ENCODE measurements at regions not wholly inside any gene's neighbourhood (a gene's known extent, or its start where the extent isn't known, plus 50 kb on each side); places are given as distances from the start of the nearest gene placed in this dataset.
A peak's percentile ranks its signal among the peaks of the same experiment; 100 is the strongest.
"Not testable (repeated sequence)": the region's sequence is repeated elsewhere in the genome, so short reads cannot be mapped to it uniquely, and the experiment has no call there.

- no peak for DNase-seq (ENCODE audit: low spot score)
Observed at GRCh38 chr12:86959766-86960458, 703.7 kb upstream of the MGAT4C start.

DNA sequence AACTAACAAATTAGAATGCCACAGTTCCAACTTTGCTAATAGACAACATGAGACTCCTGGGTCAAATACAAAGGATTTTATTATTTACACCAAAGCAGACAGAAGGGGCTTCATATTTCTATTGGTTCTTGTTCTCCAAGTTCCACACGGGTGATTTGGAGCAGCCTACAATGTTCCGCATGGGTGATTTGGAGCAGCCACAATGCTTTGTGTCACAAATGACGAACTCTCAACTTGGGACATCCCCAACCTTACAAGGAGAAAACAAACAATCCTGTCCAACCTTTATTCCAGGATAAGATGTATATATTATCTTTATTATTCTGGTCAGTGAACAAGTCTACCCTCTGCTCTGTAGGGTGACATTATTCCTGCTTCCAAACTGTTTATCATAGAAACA, 694.3 kb upstream of the MGAT4C start:
- DNase-seq (ENCODE audit: low spot score), result no peak

GRCh38 chr12:86950043-86950442, 693.9 kb upstream of the MGAT4C start:
- no peak for DNase-seq (ENCODE audit: low spot score)

DNA sequence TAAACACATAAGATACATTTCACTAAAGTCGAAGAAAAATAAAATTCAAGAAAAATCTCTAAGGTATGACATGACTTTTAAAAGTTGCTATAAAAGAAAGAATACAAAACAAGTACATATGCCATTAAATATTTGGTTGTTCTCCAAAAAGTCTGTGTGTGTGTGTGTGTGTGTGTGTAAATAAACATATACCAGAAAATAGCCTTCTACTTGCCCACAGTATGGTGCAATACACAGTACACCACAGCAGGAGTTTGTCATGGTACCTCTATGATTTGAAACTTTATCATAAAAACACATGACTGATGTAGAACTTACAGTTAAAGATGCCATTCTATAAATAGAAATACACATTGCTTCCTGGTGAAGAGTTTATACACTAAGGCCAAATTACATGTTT, 692.7 kb upstream of the MGAT4C start:
- no peak for DNase-seq (ENCODE audit: low spot score)

- DNase-seq (ENCODE audit: low spot score), result no peak
Observed at GRCh38 chr12:86945685-86946196, 689.5 kb upstream of the MGAT4C start.

DNA sequence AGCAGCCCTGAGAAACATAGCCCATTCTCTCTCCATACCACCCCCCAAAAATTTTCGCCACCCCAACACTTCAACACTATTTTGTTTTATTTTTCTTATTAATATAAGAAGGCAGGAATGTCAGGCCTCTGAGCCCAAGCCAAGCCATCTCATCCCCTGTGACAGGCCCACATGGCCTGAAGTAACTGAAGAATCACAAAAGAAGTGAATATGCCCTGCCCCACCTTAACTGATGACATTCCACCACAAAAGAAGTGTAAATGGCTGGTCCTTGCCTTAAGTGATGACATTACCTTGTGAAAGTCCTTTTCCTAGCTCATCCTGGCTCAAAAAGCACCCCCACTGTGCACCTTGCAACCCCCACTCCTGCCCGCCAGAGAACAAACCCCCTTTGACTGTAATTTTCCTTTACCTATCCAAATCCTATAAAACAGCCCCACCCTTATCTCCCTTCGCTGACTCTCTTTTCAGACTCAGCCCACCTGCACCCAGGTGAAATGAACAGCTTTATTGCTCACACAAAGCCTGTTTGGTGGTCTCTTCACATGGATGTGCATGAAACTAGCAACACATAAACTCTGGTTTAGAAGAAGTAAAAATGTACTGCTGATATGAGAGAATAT, 688.1 kb upstream of the MGAT4C start:
- not testable (repeated sequence) for DNase-seq (ENCODE audit: low spot score)

DNA sequence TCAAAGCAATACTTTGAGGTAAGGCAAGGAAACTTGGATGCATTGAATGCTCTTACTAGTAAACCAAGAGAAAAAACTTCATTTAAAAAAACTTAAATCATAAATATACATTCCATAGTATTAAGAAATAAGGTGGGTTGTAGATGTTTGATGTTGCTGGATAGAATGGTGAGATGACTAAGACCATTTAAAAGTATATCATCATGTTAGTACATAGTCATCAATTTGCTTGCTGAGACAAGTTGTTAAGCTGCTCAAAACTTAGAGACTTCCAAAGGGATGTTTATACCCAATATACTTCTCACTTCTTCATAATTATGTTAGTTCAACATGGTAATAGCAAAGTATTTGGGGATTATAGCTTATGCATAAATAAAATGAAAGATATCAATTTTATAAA, 675.5 kb upstream of the MGAT4C start:
- no peak for DNase-seq (ENCODE audit: low spot score)

DNA sequence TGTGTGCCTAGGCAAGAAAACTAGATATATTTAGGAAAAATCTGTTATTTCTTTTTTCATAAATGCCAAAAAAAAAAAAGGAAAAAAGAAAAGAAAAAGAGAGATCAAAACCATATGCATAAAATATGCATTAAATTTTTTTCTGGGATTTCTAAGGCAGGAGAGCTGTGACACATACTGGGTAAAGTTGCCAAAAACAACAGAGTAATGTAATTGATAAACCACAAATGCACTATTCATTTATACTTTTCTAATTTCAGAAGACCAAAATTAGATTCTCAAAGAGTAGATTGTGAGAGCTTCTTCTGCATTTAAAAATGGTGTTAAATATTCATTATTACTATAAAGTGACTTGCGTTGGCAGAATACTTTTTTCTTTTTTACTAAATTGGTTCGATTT, 673.8 kb upstream of the MGAT4C start:
- no peak for DNase-seq (ENCODE audit: low spot score)

DNA sequence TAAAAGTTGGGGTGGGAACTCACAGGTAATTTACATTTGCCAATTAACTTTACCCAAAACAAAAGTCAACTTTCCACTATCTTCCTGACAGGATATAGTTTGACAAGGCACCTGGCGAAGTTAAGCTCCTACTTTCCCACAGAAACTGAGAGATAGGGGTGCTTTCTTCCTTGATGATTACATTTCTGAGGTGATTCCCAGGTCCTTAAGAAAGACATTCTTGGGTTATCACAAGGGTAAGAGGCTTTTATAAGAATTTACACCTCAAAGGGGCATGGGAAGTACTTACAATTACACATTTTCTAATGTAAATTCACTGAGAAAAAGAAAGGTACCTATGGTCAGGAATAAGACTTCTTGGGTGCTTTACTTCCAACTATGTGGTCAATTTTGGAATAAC, 660.9 kb upstream of the MGAT4C start:
- no peak for DNase-seq (ENCODE audit: low spot score)

DNA sequence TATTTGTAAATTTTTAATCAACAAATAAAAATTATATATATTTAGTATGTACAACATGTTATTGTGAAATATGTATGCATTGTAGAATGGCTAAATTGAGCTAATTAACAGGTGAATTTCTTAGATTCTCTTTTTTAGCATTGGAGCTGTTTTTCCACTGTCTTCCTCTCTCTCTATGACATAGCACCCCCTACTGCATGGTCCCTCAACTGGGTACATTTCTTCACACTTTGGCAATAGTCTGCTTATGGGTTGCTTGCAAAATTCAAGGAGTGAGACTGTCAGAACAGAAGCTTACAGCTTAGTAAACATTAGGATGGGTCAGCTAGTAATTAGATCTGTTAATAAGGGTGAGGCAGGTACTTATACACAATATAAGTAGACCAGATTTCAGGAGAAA, 658.5 kb upstream of the MGAT4C start:
- peak; percentile 54 for DNase-seq (ENCODE audit: low spot score)

- no peak for DNase-seq (ENCODE audit: low spot score)
Observed at GRCh38 chr12:86911973-86912372, 655.8 kb upstream of the MGAT4C start.

GRCh38 chr12:86903159-86903558, 647.0 kb upstream of the MGAT4C start:
- DNase-seq (ENCODE audit: low spot score), result no peak

DNA sequence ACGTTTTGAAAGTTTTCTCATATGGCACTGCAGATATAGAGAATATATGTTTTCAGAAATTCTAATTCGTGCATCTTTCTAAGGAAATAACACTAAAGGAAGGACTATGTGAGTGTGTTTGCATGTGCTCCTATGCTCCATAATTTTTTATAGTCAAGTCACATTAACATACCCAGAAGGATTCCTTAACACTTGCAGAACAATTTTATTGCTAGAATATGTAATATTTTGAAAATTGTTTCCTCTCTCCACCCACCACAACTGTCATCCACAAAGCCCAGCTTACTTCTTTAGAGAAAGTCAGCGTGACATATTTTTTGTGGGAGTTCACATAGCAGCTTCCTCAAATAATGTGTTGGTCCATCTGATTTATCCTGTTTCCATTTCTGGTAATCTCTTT, 604.6 kb upstream of the MGAT4C start:
- DNase-seq (ENCODE audit: low spot score), result no peak

GRCh38 chr12:86852451-86852850, 596.3 kb upstream of the MGAT4C start:
- DNase-seq (ENCODE audit: low spot score), result no peak

- no peak for DNase-seq (ENCODE audit: low spot score)
Observed at GRCh38 chr12:86838711-86839110, 582.5 kb upstream of the MGAT4C start.

DNA sequence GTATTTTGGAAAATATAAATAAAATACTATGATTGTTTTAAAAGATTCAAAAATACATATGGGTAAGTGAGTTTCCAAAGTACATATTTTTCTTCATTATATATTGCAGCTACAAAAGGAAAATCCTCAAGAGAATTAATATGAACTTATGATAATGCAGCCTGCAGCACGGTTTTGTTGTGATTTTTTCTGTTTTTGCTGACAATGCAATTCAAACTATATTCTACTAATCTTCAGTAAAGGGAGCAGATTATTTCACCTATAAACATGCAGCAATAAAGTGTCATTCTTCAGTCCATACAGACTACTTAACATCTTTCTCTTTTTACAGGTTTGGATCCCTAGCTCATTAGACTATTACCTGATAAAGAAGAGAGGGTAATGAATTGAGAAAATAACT, 582.1 kb upstream of the MGAT4C start:
- DNase-seq (ENCODE audit: low spot score), result no peak

GRCh38 chr12:86837246-86837645, 581.1 kb upstream of the MGAT4C start:
- DNase-seq (ENCODE audit: low spot score), result no peak

DNA sequence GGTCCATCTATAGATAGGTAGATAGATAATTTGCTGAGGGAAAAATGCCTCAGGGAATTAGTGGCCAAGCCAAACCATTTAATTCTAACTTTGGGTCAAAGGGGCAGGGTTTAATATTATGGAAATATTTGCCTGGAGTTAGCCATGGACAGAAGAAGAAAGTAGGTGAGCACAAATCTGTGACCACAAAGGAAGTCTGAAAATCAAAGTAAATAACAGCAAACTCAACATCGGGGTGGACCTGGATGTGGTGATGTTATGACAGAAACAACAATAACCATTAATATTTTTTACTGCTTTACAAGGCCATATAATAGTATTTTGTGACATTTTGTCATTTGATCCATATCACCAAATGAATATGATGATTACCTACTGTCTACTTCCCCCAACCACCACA, 578.0 kb upstream of the MGAT4C start:
- DNase-seq (ENCODE audit: low spot score), result no peak

DNA sequence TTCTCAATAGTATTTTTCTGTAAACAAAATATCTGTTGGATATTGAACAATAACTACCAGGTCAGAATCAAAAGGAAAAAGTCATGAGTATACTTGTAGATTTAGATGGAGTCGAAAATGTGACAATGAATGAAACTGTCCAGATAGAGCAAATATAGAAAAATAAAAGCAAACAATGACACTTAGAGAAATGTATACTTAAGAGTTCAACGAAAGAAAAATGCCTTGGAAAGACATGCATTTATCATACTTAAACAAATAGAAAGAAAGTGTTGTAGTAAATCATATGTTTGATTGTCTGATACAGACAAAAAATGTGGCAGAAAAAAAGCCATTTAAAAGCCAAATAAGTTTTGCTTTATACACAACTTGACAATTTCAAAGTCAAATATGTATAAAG, 571.2 kb upstream of the MGAT4C start:
- no peak for DNase-seq (ENCODE audit: low spot score)

GRCh38 chr12:86826051-86826450, 569.9 kb upstream of the MGAT4C start:
- DNase-seq (ENCODE audit: low spot score), result no peak

DNA sequence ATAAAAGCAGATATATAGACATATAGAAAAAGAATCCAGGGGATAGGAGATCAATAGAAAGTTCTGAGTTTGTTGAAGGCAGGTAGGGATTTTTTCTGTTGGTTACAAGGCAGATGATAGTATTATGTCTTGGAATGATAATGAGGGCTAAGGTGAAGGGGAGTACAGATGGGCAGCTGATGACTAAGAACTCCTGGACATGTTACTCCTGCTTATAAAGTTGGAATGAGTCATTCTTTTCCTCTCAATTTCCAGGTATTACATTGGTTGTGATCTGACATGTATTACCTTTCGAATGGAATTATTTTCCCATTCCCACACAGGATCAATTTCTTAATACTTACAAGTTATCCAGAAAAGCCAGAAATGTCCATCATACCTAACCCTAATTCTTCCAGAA, 545.2 kb upstream of the MGAT4C start:
- no peak for DNase-seq (ENCODE audit: low spot score)

- DNase-seq (ENCODE audit: low spot score), result no peak
Observed at GRCh38 chr12:86799616-86800015, 543.4 kb upstream of the MGAT4C start.

DNA sequence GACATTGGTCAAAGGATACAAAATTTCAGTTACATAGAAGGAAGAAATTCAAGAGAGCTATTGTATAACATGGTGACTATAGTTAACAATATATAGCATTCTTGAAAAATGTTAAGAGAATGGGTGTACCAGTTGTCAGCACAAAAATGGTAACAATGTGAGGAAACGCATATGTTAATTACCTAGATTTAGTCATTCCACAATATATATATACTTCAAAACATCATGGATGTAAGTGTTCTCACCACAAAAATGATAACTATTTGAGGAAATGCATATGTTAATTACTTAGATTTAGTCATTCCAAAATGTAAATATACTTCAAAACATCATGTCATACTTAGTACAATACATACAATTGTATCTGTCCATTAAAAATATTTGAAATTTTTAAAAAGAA, 540.4 kb upstream of the MGAT4C start:
- DNase-seq (ENCODE audit: low spot score), result no peak

GRCh38 chr12:86788661-86789060, 532.5 kb upstream of the MGAT4C start:
- DNase-seq (ENCODE audit: low spot score), result no peak
